ENCODE measurements at regions not wholly inside any gene's neighbourhood (a gene's known extent, or its start where the extent isn't known, plus 50 kb on each side); places are given as distances from the start of the nearest gene placed in this dataset.
A peak's percentile ranks its signal among the peaks of the same experiment; 100 is the strongest.

GRCh38 chr6:128676456-128676855, 156.1 kb upstream of the PTPRK start:
- Histone ChIP-seq H3K4me1 (peaks cover 15% of the 10 kb centered on the region), H3K9me3 (no peaks in the 10 kb centered on the region), H3K27me3 (no peaks in the 10 kb centered on the region), H3K4me3 (ENCODE audit: low read depth, low read length) (no peak overlapping the region), H3K36me3 (no peaks in the 10 kb centered on the region)
- no peak for TF ChIP-seq CTCF (IDR thresholded peaks at IDR 0.05; ENCODE audit: low read depth, low read length)
- DNase-seq: no peak

GRCh38 chr6:128672023-128672422, 151.6 kb upstream of the PTPRK start:
- H3K27me3 ChIP-seq: no peaks in the 10 kb centered on the region
- no peak overlapping the region for H3K4me3 ChIP-seq (ENCODE audit: low read depth, low read length)
- H3K9me3 ChIP-seq: no peaks in the 10 kb centered on the region
- no peak for TF ChIP-seq CTCF (IDR thresholded peaks at IDR 0.05; ENCODE audit: low read depth, low read length)
- H3K4me1 ChIP-seq: peaks cover 15% of the 10 kb centered on the region
- peak; percentile 56 for DNase-seq
- H3K36me3 ChIP-seq: no peaks in the 10 kb centered on the region

GRCh38 chr6:128667339-128667858, 147.0 kb upstream of the PTPRK start:
- H3K36me3 ChIP-seq: no peaks in the 10 kb centered on the region
- H3K4me3 ChIP-seq (ENCODE audit: low read depth, low read length): no peak overlapping the region
- H3K27me3 ChIP-seq: no peaks in the 10 kb centered on the region
- peaks cover 8% of the 10 kb centered on the region for H3K4me1 ChIP-seq
- H3K9me3 ChIP-seq: no peaks in the 10 kb centered on the region
- TF ChIP-seq CTCF (IDR thresholded peaks at IDR 0.05; ENCODE audit: low read depth, low read length): no peak
- no peak for DNase-seq

- no peak for DNase-seq
- Histone ChIP-seq H3K36me3 (no peaks in the 10 kb centered on the region), H3K4me1 (no peaks in the 10 kb centered on the region; the same call in 1 of the 2 replicates), H3K27me3 (no peaks in the 10 kb centered on the region), H3K4me3 (ENCODE audit: low read depth, low read length) (no peak overlapping the region), H3K9me3 (no peaks in the 10 kb centered on the region)
- no peak for TF ChIP-seq CTCF (IDR thresholded peaks at IDR 0.05; ENCODE audit: low read depth, low read length)
Measured at GRCh38 chr6:128666405-128666804, 146.0 kb upstream of the PTPRK start.

- Histone ChIP-seq H3K9me3 (no peaks in the 10 kb centered on the region), H3K4me1 (no peaks in the 10 kb centered on the region), H3K27me3 (no peaks in the 10 kb centered on the region), H3K4me3 (ENCODE audit: low read depth, low read length) (no peak overlapping the region), H3K36me3 (no peaks in the 10 kb centered on the region)
- DNase-seq: no peak
- TF ChIP-seq CTCF (IDR thresholded peaks at IDR 0.05; ENCODE audit: low read depth, low read length): no peak
Measured at GRCh38 chr6:128663238-128663637, 142.8 kb upstream of the PTPRK start.

GRCh38 chr6:128659878-128660622, 139.7 kb upstream of the PTPRK start:
- Histone ChIP-seq H3K27me3 (no peaks in the 10 kb centered on the region), H3K36me3 (no peaks in the 10 kb centered on the region), H3K4me1 (no peaks in the 10 kb centered on the region), H3K4me3 (ENCODE audit: low read depth, low read length) (no peak overlapping the region), H3K9me3 (no peaks in the 10 kb centered on the region)
- no peak for TF ChIP-seq CTCF (IDR thresholded peaks at IDR 0.05; ENCODE audit: low read depth, low read length)
- DNase-seq: no peak

All from BE2C (cell line).